ENCODE measurements at regions not wholly inside any gene's neighbourhood (a gene's known extent, or its start where the extent isn't known, plus 50 kb on each side); places are given as distances from the start of the nearest gene placed in this dataset.

DNA sequence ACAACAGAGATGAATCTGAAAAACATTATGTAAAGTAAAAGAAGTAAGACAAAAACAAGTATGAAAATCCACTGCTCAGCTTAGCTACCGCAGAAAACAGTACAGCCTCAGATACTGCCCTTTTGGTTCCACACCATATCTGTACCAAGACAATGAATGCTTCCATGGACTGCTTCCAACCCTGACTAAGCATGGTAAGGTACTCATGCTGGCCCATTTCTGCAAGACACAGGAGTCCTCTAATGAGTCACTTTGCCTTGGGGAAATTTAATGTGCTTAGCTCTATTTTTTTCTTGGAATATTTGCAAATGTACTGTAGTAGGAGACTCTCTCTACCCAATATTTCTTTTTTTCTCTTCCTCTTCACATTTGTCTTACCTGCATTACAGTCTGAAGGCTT is 931.7 kb upstream of the HS3ST1 start:
- DNase-seq (ENCODE audit: low spot score) (no peak), ATAC-seq (no peak)
- Mint-ChIP-seq H3K4me1 (peaks cover 26% of the 10 kb centered on the region), H3K9me3 (peaks cover 31% of the 10 kb centered on the region), H3K27me3 (ENCODE audit: low read depth) (peaks cover 7% of the 10 kb centered on the region; the same call in 1 of the 2 replicates), H3K4me3 (no peak overlapping the region), H3K27ac (no peak overlapping the region), H3K36me3 (peaks cover 19% of the 10 kb centered on the region)
- ChIA-PET POLR2A (no interaction called here), CTCF (no interaction called here)
- TF ChIP-seq MXD4 (CRISPR knock-in tag; IDR thresholded peaks at IDR 0.05; ENCODE audit: borderline replicate concordance) (no peak), ZBTB21 (CRISPR knock-in tag; IDR thresholded peaks at IDR 0.05; ENCODE audit: borderline replicate concordance) (no peak), HMGA2 (CRISPR knock-in tag; IDR thresholded peaks at IDR 0.05) (no peak), ESRRA (CRISPR knock-in tag; IDR thresholded peaks at IDR 0.05; ENCODE audit: borderline replicate concordance) (no peak), SOX15 (CRISPR knock-in tag; IDR thresholded peaks at IDR 0.05) (no peak), SP1 (CRISPR knock-in tag; conservative IDR thresholded peaks at IDR 0.05) (no peak), ZNF232 (CRISPR knock-in tag; IDR thresholded peaks at IDR 0.05) (no peak), ETV6 (CRISPR knock-in tag; IDR thresholded peaks at IDR 0.05) (no peak), NFATC4 (CRISPR knock-in tag; IDR thresholded peaks at IDR 0.05) (no peak), ELF4 (CRISPR knock-in tag; IDR thresholded peaks at IDR 0.05; ENCODE audit: low read depth) (no peak), PRRX2 (CRISPR knock-in tag; IDR thresholded peaks at IDR 0.05) (no peak)
- TF ChIP-seq, protein P1, sequence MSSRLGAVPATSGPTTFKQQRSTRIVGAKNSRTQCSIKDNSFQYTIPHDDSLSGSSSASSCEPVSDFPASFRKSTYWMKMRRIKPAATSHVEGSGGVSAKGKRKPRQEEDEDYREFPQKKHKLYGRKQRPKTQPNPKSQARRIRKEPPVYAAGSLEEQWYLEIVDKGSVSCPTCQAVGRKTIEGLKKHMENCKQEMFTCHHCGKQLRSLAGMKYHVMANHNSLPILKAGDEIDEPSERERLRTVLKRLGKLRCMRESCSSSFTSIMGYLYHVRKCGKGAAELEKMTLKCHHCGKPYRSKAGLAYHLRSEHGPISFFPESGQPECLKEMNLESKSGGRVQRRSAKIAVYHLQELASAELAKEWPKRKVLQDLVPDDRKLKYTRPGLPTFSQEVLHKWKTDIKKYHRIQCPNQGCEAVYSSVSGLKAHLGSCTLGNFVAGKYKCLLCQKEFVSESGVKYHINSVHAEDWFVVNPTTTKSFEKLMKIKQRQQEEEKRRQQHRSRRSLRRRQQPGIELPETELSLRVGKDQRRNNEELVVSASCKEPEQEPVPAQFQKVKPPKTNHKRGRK (CRISPR knock-in tag; IDR thresholded peaks at IDR 0.05; ENCODE audit: borderline replicate concordance) = no peak
- TF ChIP-seq, protein P2, sequence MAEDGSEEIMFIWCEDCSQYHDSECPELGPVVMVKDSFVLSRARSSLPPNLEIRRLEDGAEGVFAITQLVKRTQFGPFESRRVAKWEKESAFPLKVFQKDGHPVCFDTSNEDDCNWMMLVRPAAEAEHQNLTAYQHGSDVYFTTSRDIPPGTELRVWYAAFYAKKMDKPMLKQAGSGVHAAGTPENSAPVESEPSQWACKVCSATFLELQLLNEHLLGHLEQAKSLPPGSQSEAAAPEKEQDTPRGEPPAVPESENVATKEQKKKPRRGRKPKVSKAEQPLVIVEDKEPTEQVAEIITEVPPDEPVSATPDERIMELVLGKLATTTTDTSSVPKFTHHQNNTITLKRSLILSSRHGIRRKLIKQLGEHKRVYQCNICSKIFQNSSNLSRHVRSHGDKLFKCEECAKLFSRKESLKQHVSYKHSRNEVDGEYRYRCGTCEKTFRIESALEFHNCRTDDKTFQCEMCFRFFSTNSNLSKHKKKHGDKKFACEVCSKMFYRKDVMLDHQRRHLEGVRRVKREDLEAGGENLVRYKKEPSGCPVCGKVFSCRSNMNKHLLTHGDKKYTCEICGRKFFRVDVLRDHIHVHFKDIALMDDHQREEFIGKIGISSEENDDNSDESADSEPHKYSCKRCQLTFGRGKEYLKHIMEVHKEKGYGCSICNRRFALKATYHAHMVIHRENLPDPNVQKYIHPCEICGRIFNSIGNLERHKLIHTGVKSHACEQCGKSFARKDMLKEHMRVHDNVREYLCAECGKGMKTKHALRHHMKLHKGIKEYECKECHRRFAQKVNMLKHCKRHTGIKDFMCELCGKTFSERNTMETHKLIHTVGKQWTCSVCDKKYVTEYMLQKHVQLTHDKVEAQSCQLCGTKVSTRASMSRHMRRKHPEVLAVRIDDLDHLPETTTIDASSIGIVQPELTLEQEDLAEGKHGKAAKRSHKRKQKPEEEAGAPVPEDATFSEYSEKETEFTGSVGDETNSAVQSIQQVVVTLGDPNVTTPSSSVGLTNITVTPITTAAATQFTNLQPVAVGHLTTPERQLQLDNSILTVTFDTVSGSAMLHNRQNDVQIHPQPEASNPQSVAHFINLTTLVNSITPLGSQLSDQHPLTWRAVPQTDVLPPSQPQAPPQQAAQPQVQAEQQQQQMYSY (CRISPR knock-in tag; IDR thresholded peaks at IDR 0.05) = no peak
- TF ChIP-seq, protein P3, sequence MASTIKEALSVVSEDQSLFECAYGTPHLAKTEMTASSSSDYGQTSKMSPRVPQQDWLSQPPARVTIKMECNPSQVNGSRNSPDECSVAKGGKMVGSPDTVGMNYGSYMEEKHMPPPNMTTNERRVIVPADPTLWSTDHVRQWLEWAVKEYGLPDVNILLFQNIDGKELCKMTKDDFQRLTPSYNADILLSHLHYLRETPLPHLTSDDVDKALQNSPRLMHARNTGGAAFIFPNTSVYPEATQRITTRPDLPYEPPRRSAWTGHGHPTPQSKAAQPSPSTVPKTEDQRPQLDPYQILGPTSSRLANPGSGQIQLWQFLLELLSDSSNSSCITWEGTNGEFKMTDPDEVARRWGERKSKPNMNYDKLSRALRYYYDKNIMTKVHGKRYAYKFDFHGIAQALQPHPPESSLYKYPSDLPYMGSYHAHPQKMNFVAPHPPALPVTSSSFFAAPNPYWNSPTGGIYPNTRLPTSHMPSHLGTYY (CRISPR knock-in tag; IDR thresholded peaks at IDR 0.05) = no peak
- TF ChIP-seq, protein P4, sequence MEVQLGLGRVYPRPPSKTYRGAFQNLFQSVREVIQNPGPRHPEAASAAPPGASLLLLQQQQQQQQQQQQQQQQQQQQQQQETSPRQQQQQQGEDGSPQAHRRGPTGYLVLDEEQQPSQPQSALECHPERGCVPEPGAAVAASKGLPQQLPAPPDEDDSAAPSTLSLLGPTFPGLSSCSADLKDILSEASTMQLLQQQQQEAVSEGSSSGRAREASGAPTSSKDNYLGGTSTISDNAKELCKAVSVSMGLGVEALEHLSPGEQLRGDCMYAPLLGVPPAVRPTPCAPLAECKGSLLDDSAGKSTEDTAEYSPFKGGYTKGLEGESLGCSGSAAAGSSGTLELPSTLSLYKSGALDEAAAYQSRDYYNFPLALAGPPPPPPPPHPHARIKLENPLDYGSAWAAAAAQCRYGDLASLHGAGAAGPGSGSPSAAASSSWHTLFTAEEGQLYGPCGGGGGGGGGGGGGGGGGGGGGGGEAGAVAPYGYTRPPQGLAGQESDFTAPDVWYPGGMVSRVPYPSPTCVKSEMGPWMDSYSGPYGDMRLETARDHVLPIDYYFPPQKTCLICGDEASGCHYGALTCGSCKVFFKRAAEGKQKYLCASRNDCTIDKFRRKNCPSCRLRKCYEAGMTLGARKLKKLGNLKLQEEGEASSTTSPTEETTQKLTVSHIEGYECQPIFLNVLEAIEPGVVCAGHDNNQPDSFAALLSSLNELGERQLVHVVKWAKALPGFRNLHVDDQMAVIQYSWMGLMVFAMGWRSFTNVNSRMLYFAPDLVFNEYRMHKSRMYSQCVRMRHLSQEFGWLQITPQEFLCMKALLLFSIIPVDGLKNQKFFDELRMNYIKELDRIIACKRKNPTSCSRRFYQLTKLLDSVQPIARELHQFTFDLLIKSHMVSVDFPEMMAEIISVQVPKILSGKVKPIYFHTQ (CRISPR knock-in tag; IDR thresholded peaks at IDR 0.05) = no peak
- TF ChIP-seq, protein P5, sequence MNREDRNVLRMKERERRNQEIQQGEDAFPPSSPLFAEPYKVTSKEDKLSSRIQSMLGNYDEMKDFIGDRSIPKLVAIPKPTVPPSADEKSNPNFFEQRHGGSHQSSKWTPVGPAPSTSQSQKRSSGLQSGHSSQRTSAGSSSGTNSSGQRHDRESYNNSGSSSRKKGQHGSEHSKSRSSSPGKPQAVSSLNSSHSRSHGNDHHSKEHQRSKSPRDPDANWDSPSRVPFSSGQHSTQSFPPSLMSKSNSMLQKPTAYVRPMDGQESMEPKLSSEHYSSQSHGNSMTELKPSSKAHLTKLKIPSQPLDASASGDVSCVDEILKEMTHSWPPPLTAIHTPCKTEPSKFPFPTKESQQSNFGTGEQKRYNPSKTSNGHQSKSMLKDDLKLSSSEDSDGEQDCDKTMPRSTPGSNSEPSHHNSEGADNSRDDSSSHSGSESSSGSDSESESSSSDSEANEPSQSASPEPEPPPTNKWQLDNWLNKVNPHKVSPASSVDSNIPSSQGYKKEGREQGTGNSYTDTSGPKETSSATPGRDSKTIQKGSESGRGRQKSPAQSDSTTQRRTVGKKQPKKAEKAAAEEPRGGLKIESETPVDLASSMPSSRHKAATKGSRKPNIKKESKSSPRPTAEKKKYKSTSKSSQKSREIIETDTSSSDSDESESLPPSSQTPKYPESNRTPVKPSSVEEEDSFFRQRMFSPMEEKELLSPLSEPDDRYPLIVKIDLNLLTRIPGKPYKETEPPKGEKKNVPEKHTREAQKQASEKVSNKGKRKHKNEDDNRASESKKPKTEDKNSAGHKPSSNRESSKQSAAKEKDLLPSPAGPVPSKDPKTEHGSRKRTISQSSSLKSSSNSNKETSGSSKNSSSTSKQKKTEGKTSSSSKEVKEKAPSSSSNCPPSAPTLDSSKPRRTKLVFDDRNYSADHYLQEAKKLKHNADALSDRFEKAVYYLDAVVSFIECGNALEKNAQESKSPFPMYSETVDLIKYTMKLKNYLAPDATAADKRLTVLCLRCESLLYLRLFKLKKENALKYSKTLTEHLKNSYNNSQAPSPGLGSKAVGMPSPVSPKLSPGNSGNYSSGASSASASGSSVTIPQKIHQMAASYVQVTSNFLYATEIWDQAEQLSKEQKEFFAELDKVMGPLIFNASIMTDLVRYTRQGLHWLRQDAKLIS (CRISPR knock-in tag; IDR thresholded peaks at IDR 0.05; ENCODE audit: borderline replicate concordance) = no peak
- TF ChIP-seq, protein P6, sequence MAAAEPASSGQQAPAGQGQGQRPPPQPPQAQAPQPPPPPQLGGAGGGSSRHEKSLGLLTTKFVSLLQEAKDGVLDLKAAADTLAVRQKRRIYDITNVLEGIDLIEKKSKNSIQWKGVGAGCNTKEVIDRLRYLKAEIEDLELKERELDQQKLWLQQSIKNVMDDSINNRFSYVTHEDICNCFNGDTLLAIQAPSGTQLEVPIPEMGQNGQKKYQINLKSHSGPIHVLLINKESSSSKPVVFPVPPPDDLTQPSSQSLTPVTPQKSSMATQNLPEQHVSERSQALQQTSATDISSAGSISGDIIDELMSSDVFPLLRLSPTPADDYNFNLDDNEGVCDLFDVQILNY (CRISPR knock-in tag; IDR thresholded peaks at IDR 0.05) = no peak
- TF ChIP-seq, protein P7, sequence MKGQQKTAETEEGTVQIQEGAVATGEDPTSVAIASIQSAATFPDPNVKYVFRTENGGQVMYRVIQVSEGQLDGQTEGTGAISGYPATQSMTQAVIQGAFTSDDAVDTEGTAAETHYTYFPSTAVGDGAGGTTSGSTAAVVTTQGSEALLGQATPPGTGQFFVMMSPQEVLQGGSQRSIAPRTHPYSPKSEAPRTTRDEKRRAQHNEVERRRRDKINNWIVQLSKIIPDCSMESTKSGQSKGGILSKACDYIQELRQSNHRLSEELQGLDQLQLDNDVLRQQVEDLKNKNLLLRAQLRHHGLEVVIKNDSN (CRISPR knock-in tag; IDR thresholded peaks at IDR 0.05) = no peak
- TF ChIP-seq, protein P8, sequence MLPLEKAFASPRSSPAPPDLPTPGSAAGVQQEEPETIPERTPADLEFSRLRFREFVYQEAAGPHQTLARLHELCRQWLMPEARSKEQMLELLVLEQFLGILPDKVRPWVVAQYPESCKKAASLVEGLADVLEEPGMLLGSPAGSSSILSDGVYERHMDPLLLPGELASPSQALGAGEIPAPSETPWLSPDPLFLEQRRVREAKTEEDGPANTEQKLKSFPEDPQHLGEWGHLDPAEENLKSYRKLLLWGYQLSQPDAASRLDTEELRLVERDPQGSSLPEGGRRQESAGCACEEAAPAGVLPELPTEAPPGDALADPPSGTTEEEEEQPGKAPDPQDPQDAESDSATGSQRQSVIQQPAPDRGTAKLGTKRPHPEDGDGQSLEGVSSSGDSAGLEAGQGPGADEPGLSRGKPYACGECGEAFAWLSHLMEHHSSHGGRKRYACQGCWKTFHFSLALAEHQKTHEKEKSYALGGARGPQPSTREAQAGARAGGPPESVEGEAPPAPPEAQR (CRISPR knock-in tag; IDR thresholded peaks at IDR 0.05) = no peak
- TF ChIP-seq, protein P9, sequence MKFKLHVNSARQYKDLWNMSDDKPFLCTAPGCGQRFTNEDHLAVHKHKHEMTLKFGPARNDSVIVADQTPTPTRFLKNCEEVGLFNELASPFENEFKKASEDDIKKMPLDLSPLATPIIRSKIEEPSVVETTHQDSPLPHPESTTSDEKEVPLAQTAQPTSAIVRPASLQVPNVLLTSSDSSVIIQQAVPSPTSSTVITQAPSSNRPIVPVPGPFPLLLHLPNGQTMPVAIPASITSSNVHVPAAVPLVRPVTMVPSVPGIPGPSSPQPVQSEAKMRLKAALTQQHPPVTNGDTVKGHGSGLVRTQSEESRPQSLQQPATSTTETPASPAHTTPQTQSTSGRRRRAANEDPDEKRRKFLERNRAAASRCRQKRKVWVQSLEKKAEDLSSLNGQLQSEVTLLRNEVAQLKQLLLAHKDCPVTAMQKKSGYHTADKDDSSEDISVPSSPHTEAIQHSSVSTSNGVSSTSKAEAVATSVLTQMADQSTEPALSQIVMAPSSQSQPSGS (CRISPR knock-in tag; IDR thresholded peaks at IDR 0.05; ENCODE audit: borderline replicate concordance, low read depth) = no peak
